ENCODE measurements at regions not wholly inside any gene's neighbourhood (a gene's known extent, or its start where the extent isn't known, plus 50 kb on each side); places are given as distances from the start of the nearest gene placed in this dataset.

DNA sequence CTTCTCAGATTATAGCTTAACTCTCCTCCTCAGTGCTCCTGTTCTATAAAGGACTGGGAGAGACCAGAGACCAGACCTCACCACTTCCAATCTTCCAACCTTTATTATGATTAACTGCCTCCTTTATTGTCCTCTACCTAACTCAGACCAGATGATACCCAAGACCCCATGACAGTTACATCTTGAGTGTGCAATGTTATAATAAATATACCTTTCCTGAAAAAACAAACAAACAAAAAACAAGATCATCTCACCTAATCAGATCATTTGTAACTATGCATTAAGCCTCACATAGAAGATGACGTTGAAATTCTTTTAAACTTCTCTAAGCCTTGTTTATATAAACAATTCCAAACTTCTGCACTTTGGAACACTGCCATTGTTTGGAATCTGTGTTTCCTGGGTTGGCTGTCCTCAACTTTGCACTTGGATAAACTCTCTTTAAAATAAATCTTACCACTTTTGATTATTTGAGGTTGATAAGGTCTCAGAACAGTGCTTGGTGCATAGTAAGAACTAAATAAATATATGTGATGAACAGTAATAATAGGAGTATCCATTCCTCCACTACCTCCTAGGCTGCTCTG is 342.7 kb downstream of the TDRD15 start:
- no peak overlapping the region for H3K4me3 ChIP-seq (ENCODE audit: low read depth, low read length)
- TF ChIP-seq, protein P1, sequence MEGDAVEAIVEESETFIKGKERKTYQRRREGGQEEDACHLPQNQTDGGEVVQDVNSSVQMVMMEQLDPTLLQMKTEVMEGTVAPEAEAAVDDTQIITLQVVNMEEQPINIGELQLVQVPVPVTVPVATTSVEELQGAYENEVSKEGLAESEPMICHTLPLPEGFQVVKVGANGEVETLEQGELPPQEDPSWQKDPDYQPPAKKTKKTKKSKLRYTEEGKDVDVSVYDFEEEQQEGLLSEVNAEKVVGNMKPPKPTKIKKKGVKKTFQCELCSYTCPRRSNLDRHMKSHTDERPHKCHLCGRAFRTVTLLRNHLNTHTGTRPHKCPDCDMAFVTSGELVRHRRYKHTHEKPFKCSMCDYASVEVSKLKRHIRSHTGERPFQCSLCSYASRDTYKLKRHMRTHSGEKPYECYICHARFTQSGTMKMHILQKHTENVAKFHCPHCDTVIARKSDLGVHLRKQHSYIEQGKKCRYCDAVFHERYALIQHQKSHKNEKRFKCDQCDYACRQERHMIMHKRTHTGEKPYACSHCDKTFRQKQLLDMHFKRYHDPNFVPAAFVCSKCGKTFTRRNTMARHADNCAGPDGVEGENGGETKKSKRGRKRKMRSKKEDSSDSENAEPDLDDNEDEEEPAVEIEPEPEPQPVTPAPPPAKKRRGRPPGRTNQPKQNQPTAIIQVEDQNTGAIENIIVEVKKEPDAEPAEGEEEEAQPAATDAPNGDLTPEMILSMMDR (IDR thresholded peaks at IDR 0.05; ENCODE audit: low read depth, low read length) = no peak

DNA sequence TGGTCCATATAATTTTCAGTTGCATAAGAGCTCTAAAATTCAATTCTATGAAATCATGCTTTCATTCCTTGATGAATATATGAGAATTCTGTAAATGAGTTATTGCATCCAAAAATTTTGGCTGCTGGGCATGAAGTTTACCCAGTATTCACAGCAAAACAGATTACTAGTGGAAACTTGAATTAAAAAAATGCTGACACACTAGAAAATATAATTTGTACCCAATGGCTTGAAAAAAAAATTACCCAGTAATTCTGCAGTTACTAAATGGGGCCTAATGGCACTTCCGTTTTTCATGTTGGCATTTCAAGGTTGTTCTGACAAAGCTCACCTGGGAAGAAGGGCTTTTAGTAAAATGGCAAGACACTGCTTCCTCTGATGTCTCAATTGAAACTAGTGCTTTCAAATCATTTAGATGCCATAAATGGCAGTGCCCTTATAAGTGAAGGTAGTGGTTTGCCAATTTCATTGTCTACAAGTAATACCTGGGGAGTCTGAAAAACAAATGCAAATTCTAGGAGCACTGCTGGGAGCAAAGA is 343.6 kb downstream of the TDRD15 start:
- H3K4me3 ChIP-seq (ENCODE audit: low read depth, low read length) = no peak overlapping the region
- TF ChIP-seq, protein P1 (IDR thresholded peaks at IDR 0.05; ENCODE audit: low read depth, low read length) = no peak

DNA sequence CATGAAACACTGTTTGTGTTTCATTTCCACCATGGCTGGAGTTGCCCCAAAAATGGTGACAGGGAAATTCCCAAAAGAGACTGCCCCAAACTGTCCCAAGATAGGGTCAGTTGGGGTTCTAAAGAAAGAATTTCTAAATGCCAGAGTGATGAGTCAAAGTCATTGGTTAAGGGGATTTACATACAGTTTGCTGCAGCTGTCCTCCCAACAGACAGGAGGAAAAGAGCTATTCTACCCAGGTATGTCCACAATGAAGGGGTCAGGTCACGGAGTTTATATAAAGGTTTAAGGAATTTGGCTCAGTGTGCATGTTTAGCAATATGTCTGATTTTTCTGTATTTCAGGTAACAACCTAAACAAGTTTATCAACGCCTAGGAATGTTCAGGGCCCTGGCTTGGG is 344.1 kb downstream of the TDRD15 start:
- no peak overlapping the region for H3K4me3 ChIP-seq (ENCODE audit: low read depth, low read length)
- TF ChIP-seq, protein P1 (IDR thresholded peaks at IDR 0.05; ENCODE audit: low read depth, low read length) = no peak

DNA sequence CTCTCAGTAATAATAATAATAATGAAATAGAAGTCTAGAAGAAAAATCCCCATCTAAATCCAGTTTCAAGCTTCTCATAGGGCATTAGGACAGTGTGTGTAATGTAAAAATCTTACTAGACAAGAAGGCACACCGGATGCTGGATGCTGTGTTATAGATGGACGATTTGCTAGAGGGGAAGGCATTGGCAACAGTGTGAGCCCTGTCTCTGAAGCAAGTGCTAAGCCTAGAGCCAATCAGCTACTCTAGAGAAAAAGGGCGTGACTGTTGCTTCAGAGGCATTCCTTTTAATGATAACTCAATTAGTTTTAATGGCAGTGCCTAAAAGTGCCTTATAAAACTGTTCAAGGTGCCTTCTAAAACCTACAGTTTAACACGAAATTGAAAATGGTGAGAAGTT is 344.9 kb downstream of the TDRD15 start:
- TF ChIP-seq, protein P1 (IDR thresholded peaks at IDR 0.05; ENCODE audit: low read depth, low read length) = no peak
- no peak overlapping the region for H3K4me3 ChIP-seq (ENCODE audit: low read depth, low read length)

DNA sequence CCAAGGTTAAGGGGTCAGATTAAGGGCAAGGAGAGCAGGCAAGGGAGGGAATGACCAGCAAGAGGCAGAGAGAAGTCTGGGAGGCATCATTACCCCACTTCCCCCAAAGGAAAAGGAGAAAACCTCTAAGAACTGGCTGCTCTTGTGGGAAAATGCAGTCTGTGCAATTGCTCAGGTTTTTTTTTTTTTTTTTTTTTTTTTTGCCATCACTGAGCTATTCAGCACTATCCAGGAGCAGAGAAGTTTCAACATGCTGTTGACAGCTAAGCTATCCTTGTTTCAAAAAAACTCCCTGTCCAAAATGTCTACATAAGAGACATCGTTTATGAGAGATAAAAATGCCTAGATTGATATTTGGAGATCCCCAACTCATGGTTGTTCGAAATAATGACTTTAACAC is 345.4 kb downstream of the TDRD15 start:
- no peak overlapping the region for H3K4me3 ChIP-seq (ENCODE audit: low read depth, low read length)
- TF ChIP-seq, protein P1 (IDR thresholded peaks at IDR 0.05; ENCODE audit: low read depth, low read length) = no peak

DNA sequence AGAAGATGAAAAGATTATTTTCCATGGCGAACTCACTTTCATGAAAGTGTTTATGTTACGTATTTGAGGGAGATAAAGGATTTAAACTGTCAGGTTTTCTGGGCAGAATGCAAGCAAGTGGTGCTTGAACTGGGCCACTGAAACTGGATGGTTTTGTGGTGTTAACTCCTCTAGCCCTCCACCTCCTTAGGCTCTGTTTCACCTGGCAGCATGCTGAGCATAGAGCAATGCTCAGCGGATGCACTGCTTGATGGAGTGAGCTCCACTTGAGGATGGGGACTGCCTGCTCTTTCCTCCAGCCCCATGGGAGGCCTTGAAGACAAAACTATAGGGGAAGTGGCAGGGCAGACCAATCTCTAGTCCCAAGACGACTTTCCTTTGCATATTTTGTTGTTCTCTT is 345.8 kb downstream of the TDRD15 start:
- H3K4me3 ChIP-seq (ENCODE audit: low read depth, low read length) = no peak overlapping the region
- TF ChIP-seq, protein P1 (IDR thresholded peaks at IDR 0.05; ENCODE audit: low read depth, low read length) = no peak

DNA sequence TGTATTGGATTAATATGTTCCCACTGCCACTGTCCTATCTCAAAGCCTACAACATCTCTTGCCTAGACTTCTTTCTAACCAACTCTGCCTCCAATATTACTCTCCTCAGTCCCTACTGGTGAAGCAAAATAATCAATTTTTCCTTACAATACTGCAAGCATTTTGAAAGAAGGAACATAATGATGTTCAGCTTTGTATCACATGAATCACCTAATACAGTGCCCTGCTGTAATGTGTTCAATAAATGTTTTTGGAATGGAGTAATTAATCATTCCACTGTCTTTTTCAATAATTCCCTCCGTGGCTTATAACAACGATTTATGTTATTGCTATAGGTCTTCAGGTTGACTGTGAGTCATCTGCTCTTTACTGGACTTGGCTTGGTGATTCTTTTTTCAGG is 356.4 kb downstream of the TDRD15 start:
- no peak overlapping the region for H3K4me3 ChIP-seq (ENCODE audit: low read depth, low read length)
- TF ChIP-seq, protein P1 (IDR thresholded peaks at IDR 0.05; ENCODE audit: low read depth, low read length) = no peak
